NB4 (cell line): ENCODE measurements at regions not wholly inside any gene's neighbourhood (a gene's known extent, or its start where the extent isn't known, plus 50 kb on each side); places are given as distances from the start of the nearest gene placed in this dataset.
A peak's percentile ranks its signal among the peaks of the same experiment; 100 is the strongest.

Experiments used
- DNase-seq: peaks from one replicate; pipeline ENCODE4 v3.0.0; 2010; ENCODE audit warnings: low read depth
- H3K4me3 ChIP-seq: one replicate; pipeline ENCODE4 v1.5.1; 2011; ENCODE audit warnings: mild to moderate bottlenecking, low read depth, low read length, moderate library complexity
- CTCF ChIP-seq: IDR thresholded peaks from one replicate; pipeline ENCODE4 v1.5.1; 2012; ENCODE audit warnings: low read depth, low read length
- MAX ChIP-seq: IDR thresholded peaks from 2 replicates; pipeline ENCODE4 v1.6.1; 2011; ENCODE audit warnings: low read depth, low read length
- MYC ChIP-seq: IDR thresholded peaks from 2 replicates; pipeline ENCODE4 v1.6.1; 2011; ENCODE audit warnings: low read depth, low read length
- POLR2A ChIP-seq: IDR thresholded peaks from 2 replicates; pipeline ENCODE4 v1.6.1; 2011; ENCODE audit warnings: mild to moderate bottlenecking; ENCODE audit not compliant: insufficient read length; ENCODE audit errors: extremely low read depth

GRCh38 chr1:96411006-96411405 is 310.6 kb upstream of the PTBP2 start:
- DNase-seq, result no peak
- no peak overlapping the region for H3K4me3 ChIP-seq
- TF ChIP-seq CTCF, result no peak
- TF ChIP-seq MAX, result no peak
- TF ChIP-seq MYC, result no peak
- TF ChIP-seq POLR2A, result no peak

- TF ChIP-seq MYC, result no peak
- no peak for TF ChIP-seq MAX
- no peak for TF ChIP-seq POLR2A
- no peak for TF ChIP-seq CTCF
- H3K4me3 ChIP-seq, result no peak overlapping the region
- DNase-seq, result no peak
Measured at GRCh38 chr1:96414598-96414997, 307.0 kb upstream of the PTBP2 start.

- TF ChIP-seq CTCF, result no peak
- no peak for TF ChIP-seq POLR2A
- DNase-seq, result no peak
- H3K4me3 ChIP-seq, result no peak overlapping the region
Measured at GRCh38 chr1:96416111-96416595, 305.4 kb upstream of the PTBP2 start.

GRCh38 chr1:96416701-96417444 is 304.7 kb upstream of the PTBP2 start:
- peak; percentile 2 for DNase-seq

GRCh38 chr1:96418969-96419368 is 302.6 kb upstream of the PTBP2 start:
- TF ChIP-seq MAX (no peak), CTCF (no peak), MYC (no peak), POLR2A (no peak)
- no peak for DNase-seq
- no peak overlapping the region for H3K4me3 ChIP-seq

More at GRCh38 chr1:96416701-96417444, 304.7 kb upstream of the PTBP2 start:
- TF ChIP-seq CTCF, result no peak
- TF ChIP-seq MYC, result no peak
- TF ChIP-seq MAX, result no peak
- TF ChIP-seq POLR2A, result no peak
- H3K4me3 ChIP-seq, result no peak overlapping the region

GRCh38 chr1:96424877-96425276 is 296.7 kb upstream of the PTBP2 start:
- DNase-seq, result no peak
- TF ChIP-seq POLR2A (no peak), CTCF (no peak), MYC (no peak), MAX (no peak)

More at GRCh38 chr1:96424877-96425276, 296.7 kb upstream of the PTBP2 start:
- no peak overlapping the region for H3K4me3 ChIP-seq
